H1 (cell line): ENCODE measurements at regions not wholly inside any gene's neighbourhood (a gene's known extent, or its start where the extent isn't known, plus 50 kb on each side); places are given as distances from the start of the nearest gene placed in this dataset.

Source experiments
- CTCF ChIA-PET: fragments of 300-600 bp; sonication (Branson Sonifier 250); formaldehyde crosslinking; loops from one replicate; lab custom pipeline; 2021; ENCODE audit not compliant: partially characterized antibody; lab: Charles Lee
- POLR2A ChIA-PET: fragments of 300-600 bp; sonication (Branson Sonifier 250); formaldehyde crosslinking; loops from one replicate; lab custom pipeline; 2021; ENCODE audit warnings: inconsistent platforms; ENCODE audit not compliant: partially characterized antibody; lab: Charles Lee
- DNase-seq, 2 experiments: peaks; one replicate each; pipeline versions ENCODE4 v3.0.0 to v3.0.0-alpha.2; 2010 to 2022; ENCODE audit warnings: low spot score in 2 of 2, low read depth in 1 of 2, mixed read lengths in 1 of 2
- FAIRE-seq: peaks from 2 replicates; lab custom pipeline; 2011; peaks lifted over from hg19 to GRCh38; lab: Jason Lieb, UNC
- H2AFZ ChIP-seq: 2 replicates; pipeline ENCODE4 v1.8.1; 2012; ENCODE audit warnings: low read length, inconsistent platforms
- H2AK5ac ChIP-seq: 2 replicates; pipeline ENCODE4 v1.6.1; 2013; ENCODE audit warnings: low read depth, low read length
- H2BK120ac ChIP-seq: replicated peaks from 2 replicates; pipeline ENCODE3; 2013; ENCODE audit warnings: low read depth, low read length, inconsistent platforms
- H2BK12ac ChIP-seq: 2 replicates; pipeline ENCODE4 v1.6.1; 2013; ENCODE audit warnings: low read depth, low read length
- H2BK15ac ChIP-seq: 2 replicates; pipeline ENCODE4 v1.6.1; 2013; ENCODE audit warnings: low read length
- H2BK20ac ChIP-seq: 2 replicates; pipeline ENCODE4 v1.6.1; 2013; ENCODE audit warnings: low read length
- H2BK5ac ChIP-seq: 2 replicates; pipeline ENCODE4 v1.6.1; 2013; ENCODE audit warnings: low read depth, low read length
- H3K14ac ChIP-seq: 2 replicates; pipeline ENCODE4 v1.6.1; 2013; ENCODE audit warnings: inconsistent platforms; ENCODE audit not compliant: insufficient read length
- H3K18ac ChIP-seq: 2 replicates; pipeline ENCODE4 v1.6.1; 2013; ENCODE audit warnings: low read length; ENCODE audit errors: extremely low read depth
- H3K23ac ChIP-seq: 2 replicates; pipeline ENCODE4 v1.6.1; 2013; ENCODE audit warnings: inconsistent platforms; ENCODE audit not compliant: insufficient read length
- H3K23me2 ChIP-seq: 2 replicates; pipeline ENCODE4 v1.6.1; 2013; ENCODE audit warnings: low read depth, low read length
- H3K27ac ChIP-seq: 2 replicates; pipeline ENCODE4 v1.6.1; 2011; ENCODE audit warnings: low read depth, low read length, inconsistent platforms
- H3K27me3 ChIP-seq, 4 experiments: replicated peaks in 1 of 4; 1 replicate in 1 of 4; 2 replicates in 3 of 4; pipeline versions ENCODE4 v1.6.1 to v1.8.1; 2011 to 2013; ENCODE audit warnings: low read length in 3 of 4, mild to moderate bottlenecking in 3 of 4, inconsistent platforms in 2 of 4, mixed read lengths in 2 of 4, moderate library complexity in 1 of 4; ENCODE audit not compliant: control insufficient read depth in 3 of 4, insufficient read depth in 3 of 4; ENCODE audit errors: extremely low read depth in 1 of 4
- H3K36me3 ChIP-seq, 4 experiments: 2 replicates each; pipeline versions ENCODE4 v1.6.1 to v1.8.1; 2011 to 2013; ENCODE audit warnings: mild to moderate bottlenecking in 4 of 4, low read length in 3 of 4, moderate library complexity in 2 of 4, control low read depth in 1 of 4, inconsistent platforms in 1 of 4; ENCODE audit not compliant: insufficient read depth in 4 of 4, control insufficient read depth in 2 of 4
- H3K4ac ChIP-seq: replicated peaks from 2 replicates; pipeline ENCODE3; 2013; ENCODE audit warnings: low read length, low read depth, mixed read lengths, inconsistent platforms; ENCODE audit not compliant: insufficient read length
- H3K4me1 ChIP-seq, 4 experiments: replicated peaks in 1 of 4; 1 replicate in 1 of 4; 2 replicates in 3 of 4; pipeline versions ENCODE4 v1.6.1 to v1.8.1; 2011 to 2013; ENCODE audit warnings: low read length in 3 of 4, inconsistent platforms in 2 of 4, mixed read lengths in 1 of 4; ENCODE audit not compliant: insufficient read depth in 4 of 4, control insufficient read depth in 3 of 4
- H3K4me2 ChIP-seq, 2 experiments: 2 replicates each; pipeline versions ENCODE4 v1.6.1 to v1.8.1; 2011 to 2013; ENCODE audit warnings: low read depth in 2 of 2, low read length in 2 of 2, control low read depth in 1 of 2, inconsistent platforms in 1 of 2, mild to moderate bottlenecking in 1 of 2; ENCODE audit not compliant: insufficient read depth in 1 of 2
- H3K4me3 ChIP-seq, 4 experiments: fragments of 200-600, 300-600 bp in 1 of 4; sonication (generic), shearing (Covaris generic), sonication (Bioruptor Twin) in 1 of 4; 2 replicates each; pipeline versions ENCODE4 v1.5.1 to v1.8.1; 2011 to 2016; ENCODE audit warnings: low read length in 4 of 4, low read depth in 3 of 4, control low read depth in 2 of 4, inconsistent platforms in 2 of 4, mild to moderate bottlenecking in 2 of 4, mixed read lengths in 1 of 4, moderate library complexity in 1 of 4; ENCODE audit not compliant: insufficient read depth in 2 of 4; ENCODE audit errors: extremely low read depth in 1 of 4
- H3K56ac ChIP-seq: replicated peaks from 2 replicates; pipeline ENCODE3; 2013; ENCODE audit warnings: low read depth, mild to moderate bottlenecking, mixed read lengths, low read length, inconsistent platforms; ENCODE audit not compliant: insufficient read length
- H3K79me1 ChIP-seq: 2 replicates; pipeline ENCODE4 v1.6.1; 2013; ENCODE audit warnings: low read depth, low read length, control low read depth
- H3K79me2 ChIP-seq, 2 experiments: 2 replicates each; pipeline versions ENCODE4 v1.6.1 to v1.8.1; 2012 to 2013; ENCODE audit warnings: low read length in 2 of 2, mild to moderate bottlenecking in 2 of 2, inconsistent platforms in 1 of 2; ENCODE audit not compliant: insufficient read depth in 2 of 2, control insufficient read depth in 1 of 2
- H3K9ac ChIP-seq, 4 experiments: replicated peaks in 1 of 4; 1 replicate in 1 of 4; 2 replicates in 3 of 4; pipeline versions ENCODE4 v1.6.1 to v1.8.1; 2011 to 2013; ENCODE audit warnings: low read depth in 3 of 4, low read length in 3 of 4, control low read depth in 2 of 4, mild to moderate bottlenecking in 2 of 4, moderate library complexity in 2 of 4, inconsistent platforms in 1 of 4; ENCODE audit errors: extremely low read depth in 1 of 4
- H3K9me3 ChIP-seq, 2 experiments: 2 replicates each; pipeline versions ENCODE4 v1.6.1 to v1.8.1; 2012 to 2013; ENCODE audit warnings: mild to moderate bottlenecking in 2 of 2, moderate library complexity in 2 of 2, control low read depth in 1 of 2, inconsistent platforms in 1 of 2, low read depth in 1 of 2, low read length in 1 of 2, mixed read lengths in 1 of 2; ENCODE audit not compliant: insufficient read depth in 2 of 2
- H4K20me1 ChIP-seq, 2 experiments: replicated peaks in 1 of 2; 2 replicates each; pipeline versions ENCODE3 to v1.8.1; 2011 to 2013; ENCODE audit warnings: inconsistent platforms in 2 of 2, low read length in 2 of 2, mild to moderate bottlenecking in 1 of 2; ENCODE audit not compliant: insufficient read depth in 2 of 2, control insufficient read depth in 1 of 2
- H4K5ac ChIP-seq: 2 replicates; pipeline ENCODE4 v1.6.1; 2013; ENCODE audit warnings: low read length, low read depth, mixed read lengths, inconsistent platforms; ENCODE audit not compliant: insufficient read length
- H4K8ac ChIP-seq: 2 replicates; pipeline ENCODE4 v1.8.0; 2013; ENCODE audit warnings: mild to moderate bottlenecking, moderate library complexity, low read length, inconsistent platforms; ENCODE audit not compliant: insufficient read depth; ENCODE audit errors: extremely low read depth
- H4K91ac ChIP-seq: replicated peaks from 2 replicates; pipeline ENCODE3; 2013; ENCODE audit warnings: low read length, mixed read lengths, inconsistent platforms; ENCODE audit not compliant: insufficient read length
- SRF ChIP-seq: IDR thresholded peaks from 2 replicates; pipeline ENCODE4 v1.6.1; 2011; ENCODE audit warnings: mild to moderate bottlenecking, low read depth, low read length, moderate library complexity
- TCF12 ChIP-seq: IDR thresholded peaks from 2 replicates; pipeline ENCODE4 v1.6.1; 2011; ENCODE audit warnings: low read depth, mild to moderate bottlenecking, low read length
- WGBS, 2 experiments: shearing (Covaris generic) in 1 of 2; methylation state at CpG; one replicate each; pipeline versions ENCODE4 v1.1.6 to v1.1.7; 2013 to 2015; ENCODE audit warnings: low lambda C conversion rate in 2 of 2, mixed read lengths in 2 of 2, inconsistent platforms in 1 of 2, low coverage in 1 of 2, missing lambda C conversion rate in 1 of 2; ENCODE audit not compliant: insufficient replicate concordance in 2 of 2, insufficient coverage in 1 of 2, insufficient read length in 1 of 2; ENCODE audit errors: extremely low coverage in 1 of 2, missing lambda C conversion rate in 1 of 2; 5-methylcytosine and 5-hydroxymethylcytosine counted together

DNA sequence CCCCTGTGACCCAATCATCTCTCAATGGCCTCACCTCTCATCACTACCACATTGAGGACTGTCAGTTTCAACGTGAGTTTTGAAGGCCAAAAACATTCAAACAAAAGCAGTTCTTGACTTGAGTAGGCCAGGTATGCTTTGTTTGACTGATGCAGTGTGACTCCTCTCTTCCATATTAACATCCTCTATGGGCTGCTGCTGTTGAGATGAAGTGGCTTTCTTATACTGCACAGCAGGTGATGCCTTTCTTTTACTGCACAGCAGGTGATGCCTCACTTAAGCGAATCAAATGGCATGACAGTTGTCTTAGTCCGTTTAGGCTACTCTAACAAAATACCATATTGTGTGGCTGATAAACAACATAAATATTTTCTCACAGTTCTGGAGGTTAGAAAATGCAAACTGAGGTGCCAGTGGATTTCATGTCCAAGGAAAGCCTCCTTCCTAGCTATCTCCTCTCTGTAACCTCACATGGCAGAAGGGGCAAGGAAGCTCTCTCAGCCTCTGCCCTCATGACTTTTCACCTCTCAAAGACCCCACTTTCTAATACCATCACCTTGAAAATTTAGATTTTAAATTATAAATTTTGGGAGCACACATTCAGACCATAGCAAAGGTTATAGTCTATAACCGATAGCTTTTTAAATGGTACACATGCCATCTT, 2267.9 kb upstream of the AGA start:
- no peak overlapping the region for H2AK5ac ChIP-seq
- no peak overlapping the region for H3K56ac ChIP-seq
- H3K4ac ChIP-seq, result no peak overlapping the region
- DNase-seq (peak in 1 of 2 experiments; percentile 17), FAIRE-seq (peak; percentile 91)
- H2BK20ac ChIP-seq, result no peak overlapping the region
- CTCF ChIA-PET, result interaction anchor here (0.6 to 1.0 kb wide), 2 partner anchors 15 to 21 kb away, joined by 3 read pairs; no protein-coding TSS in a partner anchor
- H2BK15ac ChIP-seq, result no peak overlapping the region
- no peak overlapping the region for H3K14ac ChIP-seq
- H4K8ac ChIP-seq, result no peak overlapping the region
- H3K9ac ChIP-seq, result no peak overlapping the region
- H2AFZ ChIP-seq, result no peak overlapping the region
- peaks cover 0 to 7% (median 0%) of the 10 kb centered on the region in 4 experiments; a peak in 2 of 7 replicates for H3K4me1 ChIP-seq
- H2BK120ac ChIP-seq, result no peak overlapping the region
- peak overlapping the region; percentile 23 to 57; a peak in 3 of 4 replicates for H3K4me2 ChIP-seq
- no peak overlapping the region for H4K5ac ChIP-seq
- H4K91ac ChIP-seq, result no peak overlapping the region
- no peaks in the 10 kb centered on the region for H4K20me1 ChIP-seq
- H3K79me1 ChIP-seq, result no peaks in the 10 kb centered on the region
- no peak overlapping the region for H3K27ac ChIP-seq
- POLR2A ChIA-PET, result interaction anchor here (0.7 kb wide), 1 partner anchor 124 kb away, joined by 3 read pairs; no protein-coding TSS in a partner anchor
- no peak overlapping the region for H2BK12ac ChIP-seq
- H2BK5ac ChIP-seq, result no peak overlapping the region
- no peaks in the 10 kb centered on the region for H3K27me3 ChIP-seq
- no peak overlapping the region for H3K18ac ChIP-seq
- WGBS, 2 experiments, result 29% methylated on average over 4 of the region's 4 CpGs; no CpG with 5 or more reads in 1 of the 2 experiments
- H3K36me3 ChIP-seq, result no peaks in the 10 kb centered on the region
- no peak overlapping the region; a peak in 1 of 8 replicates for H3K4me3 ChIP-seq
- H3K9me3 ChIP-seq, result no peaks in the 10 kb centered on the region
- H3K79me2 ChIP-seq, result no peaks in the 10 kb centered on the region
- no peak overlapping the region for H3K23ac ChIP-seq
- no peaks in the 10 kb centered on the region for H3K23me2 ChIP-seq
- no peak for TF ChIP-seq SRF
- no peak for TF ChIP-seq TCF12
